ENCODE measurements at regions not wholly inside any gene's neighbourhood (a gene's known extent, or its start where the extent isn't known, plus 50 kb on each side); places are given as distances from the start of the nearest gene placed in this dataset.

GRCh38 chr11:129319751-129320150, 55.9 kb upstream of the BARX2 start:
- no peak for ATAC-seq
- TF ChIP-seq, protein P1, sequence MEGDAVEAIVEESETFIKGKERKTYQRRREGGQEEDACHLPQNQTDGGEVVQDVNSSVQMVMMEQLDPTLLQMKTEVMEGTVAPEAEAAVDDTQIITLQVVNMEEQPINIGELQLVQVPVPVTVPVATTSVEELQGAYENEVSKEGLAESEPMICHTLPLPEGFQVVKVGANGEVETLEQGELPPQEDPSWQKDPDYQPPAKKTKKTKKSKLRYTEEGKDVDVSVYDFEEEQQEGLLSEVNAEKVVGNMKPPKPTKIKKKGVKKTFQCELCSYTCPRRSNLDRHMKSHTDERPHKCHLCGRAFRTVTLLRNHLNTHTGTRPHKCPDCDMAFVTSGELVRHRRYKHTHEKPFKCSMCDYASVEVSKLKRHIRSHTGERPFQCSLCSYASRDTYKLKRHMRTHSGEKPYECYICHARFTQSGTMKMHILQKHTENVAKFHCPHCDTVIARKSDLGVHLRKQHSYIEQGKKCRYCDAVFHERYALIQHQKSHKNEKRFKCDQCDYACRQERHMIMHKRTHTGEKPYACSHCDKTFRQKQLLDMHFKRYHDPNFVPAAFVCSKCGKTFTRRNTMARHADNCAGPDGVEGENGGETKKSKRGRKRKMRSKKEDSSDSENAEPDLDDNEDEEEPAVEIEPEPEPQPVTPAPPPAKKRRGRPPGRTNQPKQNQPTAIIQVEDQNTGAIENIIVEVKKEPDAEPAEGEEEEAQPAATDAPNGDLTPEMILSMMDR (IDR thresholded peaks at IDR 0.05) = no peak
- no peak for DNase-seq
- no peaks in the 10 kb centered on the region for H3K36me3 ChIP-seq
- peaks cover 47% of the 10 kb centered on the region for H3K4me1 ChIP-seq
- intact Hi-C loops (cut with DNase I) = loop anchor here (10.0 kb wide), 1 partner anchor 205 kb away; no protein-coding TSS in a partner anchor
- H3K9me3 ChIP-seq = no peaks in the 10 kb centered on the region
- H3K27ac ChIP-seq = no peak overlapping the region
- H3K27me3 ChIP-seq = no peaks in the 10 kb centered on the region
- no peak overlapping the region for H3K4me3 ChIP-seq

GRCh38 chr11:129319201-129319600, 56.4 kb upstream of the BARX2 start:
- Histone ChIP-seq H3K4me1 (peaks cover 41% of the 10 kb centered on the region), H3K27ac (no peak overlapping the region), H3K36me3 (no peaks in the 10 kb centered on the region), H3K9me3 (no peaks in the 10 kb centered on the region), H3K4me3 (no peak overlapping the region), H3K27me3 (no peaks in the 10 kb centered on the region)
- TF ChIP-seq, protein P1 (IDR thresholded peaks at IDR 0.05) = no peak
- ATAC-seq = no peak
- no peak for DNase-seq
- intact Hi-C loops (cut with DNase I) = no loop called here

- DNase-seq = no peak
- ATAC-seq = peak; percentile 79
- peak overlapping the region; percentile 71 for H3K27ac ChIP-seq
- TF ChIP-seq, protein P1 (IDR thresholded peaks at IDR 0.05) = no peak
- H3K27me3 ChIP-seq = no peaks in the 10 kb centered on the region
- peaks cover 28% of the 10 kb centered on the region for H3K4me1 ChIP-seq
- no peaks in the 10 kb centered on the region for H3K9me3 ChIP-seq
- intact Hi-C loops (cut with DNase I) = no loop called here
- H3K36me3 ChIP-seq = no peaks in the 10 kb centered on the region
- H3K4me3 ChIP-seq = no peak overlapping the region
Observed at GRCh38 chr11:129317571-129317970, 58.1 kb upstream of the BARX2 start.

DNA sequence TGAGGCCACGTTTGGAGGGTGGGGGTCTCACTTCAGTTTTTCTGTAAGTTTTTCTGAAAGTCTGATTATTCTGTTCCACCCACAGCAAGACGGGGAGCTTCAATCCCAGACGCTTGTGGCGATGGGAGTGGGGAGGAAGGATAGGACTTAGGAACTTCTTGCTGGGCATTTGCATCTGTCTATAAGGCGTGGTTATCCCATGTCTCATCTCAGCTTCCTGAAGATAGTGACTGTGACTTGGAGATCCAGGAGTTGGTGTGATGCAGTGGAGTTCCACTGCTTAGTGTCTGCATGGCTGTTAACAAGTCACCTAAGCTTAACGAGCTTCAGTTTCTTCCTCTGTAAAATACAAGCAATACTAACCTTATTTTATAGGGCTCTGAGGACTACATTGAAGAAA, 58.9 kb upstream of the BARX2 start:
- Histone ChIP-seq H3K4me3 (no peak overlapping the region), H3K9me3 (no peaks in the 10 kb centered on the region), H3K27me3 (no peaks in the 10 kb centered on the region), H3K36me3 (no peaks in the 10 kb centered on the region), H3K4me1 (peaks cover 28% of the 10 kb centered on the region), H3K27ac (peak overlapping the region; percentile 65)
- intact Hi-C loops (cut with DNase I) = no loop called here
- no peak for DNase-seq
- TF ChIP-seq, protein P1 (IDR thresholded peaks at IDR 0.05) = no peak
- no peak for ATAC-seq

- intact Hi-C loops (cut with DNase I) = no loop called here
- Histone ChIP-seq H3K4me3 (no peak overlapping the region), H3K9me3 (no peaks in the 10 kb centered on the region), H3K4me1 (peaks cover 26% of the 10 kb centered on the region), H3K27me3 (no peaks in the 10 kb centered on the region), H3K27ac (peak overlapping the region; percentile 65), H3K36me3 (no peaks in the 10 kb centered on the region)
- peak; percentile 80 for ATAC-seq
- TF ChIP-seq, protein P1 (IDR thresholded peaks at IDR 0.05) = no peak
- peak; percentile 81 for DNase-seq
Observed at GRCh38 chr11:129315781-129316579, 59.7 kb upstream of the BARX2 start.
